GM21529 (cell line): ENCODE measurements at regions not wholly inside any gene's neighbourhood (a gene's known extent, or its start where the extent isn't known, plus 50 kb on each side); places are given as distances from the start of the nearest gene placed in this dataset.
"Not testable (repeated sequence)": the region's sequence is repeated elsewhere in the genome, so short reads cannot be mapped to it uniquely, and the experiment has no call there.

Source experiments
- ATAC-seq: cut with Tn5 transposase; IDR thresholded peaks from one replicate; pipeline ENCODE4 v1.9.1; 2021; ENCODE audit not compliant: unreplicated experiment

- ATAC-seq, result no peak
Observed at GRCh38 chr13:40345654-40346372, 320.6 kb downstream of the FOXO1 start.

DNA sequence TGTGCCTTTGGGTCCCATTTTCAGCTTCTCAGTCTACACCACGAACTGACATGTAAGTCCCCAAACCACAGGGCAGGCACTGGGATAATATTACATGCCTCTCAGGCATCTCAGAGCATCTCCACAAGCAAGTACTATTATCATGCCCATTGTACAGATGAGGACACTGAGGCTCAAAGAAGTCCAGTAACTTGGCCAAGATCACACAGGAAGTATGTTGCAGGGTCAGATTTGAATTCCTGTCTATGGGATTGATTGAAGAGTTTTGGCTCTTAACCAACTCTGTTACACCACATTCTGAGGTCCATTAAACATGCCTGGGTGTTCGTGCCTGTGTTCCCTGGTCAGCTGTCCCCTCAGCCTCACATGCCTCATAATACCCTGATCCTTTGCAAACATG, 319.8 kb downstream of the FOXO1 start:
- no peak for ATAC-seq

GRCh38 chr13:40348096-40348679, 318.3 kb downstream of the FOXO1 start:
- ATAC-seq, result no peak

DNA sequence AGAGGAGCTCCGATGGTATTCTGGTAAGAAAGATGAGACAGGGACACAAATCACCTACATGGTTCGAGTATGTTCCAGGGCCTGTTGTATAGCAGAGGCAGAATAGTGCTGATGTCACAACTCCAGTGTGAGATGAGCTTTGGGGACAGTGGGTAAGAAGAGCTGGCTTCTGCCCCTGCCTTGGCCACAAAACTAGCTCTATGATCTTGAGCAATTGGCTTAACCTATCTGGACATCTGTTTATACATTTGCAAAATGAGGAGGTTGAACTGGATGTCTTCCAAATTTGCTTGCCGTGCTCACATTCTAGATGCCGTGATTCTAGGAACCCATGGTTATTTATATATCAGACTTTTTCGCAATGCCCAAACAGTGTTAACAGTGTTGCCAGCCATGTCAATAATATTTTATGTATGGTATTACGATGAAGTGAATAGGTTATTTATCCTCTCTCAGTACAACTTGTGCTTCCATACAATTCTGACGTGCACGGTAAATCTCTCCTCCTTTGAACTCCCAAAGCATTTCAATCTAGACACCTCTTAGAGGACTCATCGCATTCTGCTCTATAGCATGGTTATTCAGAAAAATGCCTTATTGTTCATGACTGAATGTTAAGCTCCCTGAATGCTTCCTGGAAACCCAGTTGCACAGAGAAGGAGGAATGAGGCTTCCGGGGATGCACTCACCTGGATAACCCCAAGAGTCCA, 316.0 kb downstream of the FOXO1 start:
- ATAC-seq, result no peak

GRCh38 chr13:40351537-40352379, 314.7 kb downstream of the FOXO1 start:
- no peak for ATAC-seq

GRCh38 chr13:40352380-40352778, 314.1 kb downstream of the FOXO1 start:
- ATAC-seq, result no peak

- no peak for ATAC-seq
Observed at GRCh38 chr13:40352802-40353562, 313.5 kb downstream of the FOXO1 start.

- no peak for ATAC-seq
Observed at GRCh38 chr13:40355126-40355724, 311.2 kb downstream of the FOXO1 start.

GRCh38 chr13:40356011-40356410, 310.4 kb downstream of the FOXO1 start:
- no peak for ATAC-seq

DNA sequence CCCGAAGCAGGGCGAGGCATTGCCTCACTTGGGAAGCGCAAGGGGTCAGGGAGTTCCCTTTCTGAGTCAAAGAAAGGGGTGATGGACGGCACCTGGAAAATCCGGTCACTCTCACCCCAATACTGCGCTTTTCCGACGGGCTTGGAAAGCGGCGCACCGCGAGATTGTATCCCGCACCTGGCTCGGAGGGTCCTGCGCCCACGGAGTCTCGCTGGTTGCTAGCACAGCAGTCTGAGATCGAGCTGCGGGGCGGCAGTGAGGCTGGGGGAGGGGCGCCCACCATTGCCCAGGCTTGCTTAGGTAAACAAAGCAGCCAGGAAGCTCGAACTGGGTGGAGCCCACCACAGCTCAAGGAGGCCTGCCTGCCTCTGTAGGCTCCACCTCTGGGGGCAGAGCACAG, 310.0 kb downstream of the FOXO1 start:
- not testable (repeated sequence) for ATAC-seq

DNA sequence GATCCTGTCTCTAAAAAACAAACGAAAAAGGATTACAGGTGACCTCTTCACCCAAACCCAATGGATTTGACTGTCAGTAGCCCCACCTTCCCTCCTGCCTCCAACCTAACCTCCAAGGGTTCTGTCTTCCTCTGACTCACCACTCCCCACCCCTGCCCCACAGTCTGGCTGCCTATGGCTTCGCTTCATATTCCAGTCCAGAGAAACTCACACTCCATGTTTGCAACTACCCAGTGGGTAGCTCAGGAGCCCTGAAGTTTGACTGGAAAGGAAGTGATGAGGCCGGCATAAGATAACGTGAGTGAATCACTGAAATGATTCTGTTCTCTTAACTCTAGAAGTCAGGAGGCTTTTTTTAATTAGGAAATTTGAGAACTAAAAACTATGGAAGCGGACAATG, 303.9 kb downstream of the FOXO1 start:
- ATAC-seq, result no peak

GRCh38 chr13:40363653-40364052, 302.8 kb downstream of the FOXO1 start:
- no peak for ATAC-seq

DNA sequence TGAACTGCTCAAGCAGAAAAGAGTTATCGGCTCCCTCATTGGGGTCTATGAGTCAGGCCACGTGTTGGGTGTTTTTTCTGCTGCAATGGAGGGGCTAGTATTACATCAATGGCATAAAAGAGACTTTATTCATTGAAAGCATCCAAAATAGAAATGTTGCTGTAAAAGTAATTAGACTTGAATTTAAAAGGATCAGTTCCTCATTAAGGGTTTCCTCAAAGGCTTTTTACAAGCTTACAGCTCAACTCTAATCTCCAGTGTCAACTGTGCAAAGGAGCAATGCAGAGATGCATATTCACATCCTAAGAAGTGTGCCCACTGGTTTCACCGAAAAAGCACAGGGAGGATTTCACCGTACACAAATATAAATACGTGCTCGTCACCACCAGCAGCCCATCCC, 300.3 kb downstream of the FOXO1 start:
- ATAC-seq, result no peak

DNA sequence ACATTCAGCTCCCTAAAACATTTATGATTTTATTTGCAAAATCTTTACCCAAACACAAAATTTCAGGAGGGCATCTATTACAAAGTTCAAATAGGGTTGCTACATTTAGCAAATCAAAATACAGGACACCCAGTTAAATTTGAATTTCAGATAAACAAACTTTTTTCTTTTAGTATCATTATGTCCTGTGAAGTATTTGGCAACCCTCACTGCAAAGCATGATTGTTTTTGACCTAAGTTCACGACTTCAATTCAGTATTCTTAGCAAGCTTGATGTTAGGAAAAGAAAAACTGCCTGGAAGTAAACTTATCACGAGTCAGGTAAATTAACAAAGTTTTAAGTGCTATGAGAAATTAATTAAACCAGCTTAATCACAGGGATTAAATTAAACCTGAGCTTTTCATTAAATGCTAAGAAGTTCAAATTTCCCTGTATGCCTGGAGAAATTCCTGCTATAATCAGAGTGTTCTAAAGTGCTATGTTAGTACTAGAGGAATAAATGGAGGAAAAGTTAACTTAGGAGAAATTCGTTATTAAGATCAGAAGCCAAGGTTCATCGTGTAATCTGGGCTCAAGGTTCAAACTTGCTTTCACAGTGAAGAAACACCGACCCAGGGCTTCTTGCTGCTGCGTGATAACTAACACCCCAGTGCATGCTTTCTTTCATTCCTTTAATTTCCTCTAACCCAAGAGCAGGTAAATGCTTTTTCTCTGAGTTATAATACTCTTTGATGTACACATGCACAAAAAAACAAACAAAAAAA, 298.1 kb downstream of the FOXO1 start:
- no peak for ATAC-seq

- no peak for ATAC-seq
Observed at GRCh38 chr13:40370661-40371060, 295.8 kb downstream of the FOXO1 start.

DNA sequence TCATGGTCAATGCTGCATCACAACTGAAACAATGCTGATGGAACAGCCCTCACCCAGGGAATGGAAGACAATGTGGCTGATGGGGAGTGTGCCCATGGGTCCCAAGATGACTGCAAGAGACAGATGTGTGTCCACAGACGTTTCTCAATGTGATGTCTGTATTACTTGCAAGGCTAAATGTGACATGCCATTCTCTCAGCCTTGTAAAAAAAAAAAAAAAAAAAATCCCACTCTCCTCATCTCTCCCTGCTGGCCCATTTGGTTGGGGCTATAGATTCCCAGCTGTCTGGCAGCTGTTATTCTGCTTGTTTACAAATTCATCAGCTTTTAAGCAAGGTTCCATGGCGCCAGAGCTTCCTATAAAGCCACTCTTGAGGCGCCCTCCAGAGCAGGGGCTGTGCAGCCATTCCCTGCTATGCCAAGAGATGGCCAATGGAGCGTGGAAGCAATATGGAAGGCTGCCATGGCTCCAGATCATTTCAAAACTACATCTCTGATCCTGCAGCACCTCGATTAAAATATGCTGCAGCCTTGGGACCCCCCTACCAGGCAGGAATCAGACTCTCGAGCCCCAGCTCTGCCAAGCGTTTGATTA, 294.8 kb downstream of the FOXO1 start:
- ATAC-seq, result no peak

DNA sequence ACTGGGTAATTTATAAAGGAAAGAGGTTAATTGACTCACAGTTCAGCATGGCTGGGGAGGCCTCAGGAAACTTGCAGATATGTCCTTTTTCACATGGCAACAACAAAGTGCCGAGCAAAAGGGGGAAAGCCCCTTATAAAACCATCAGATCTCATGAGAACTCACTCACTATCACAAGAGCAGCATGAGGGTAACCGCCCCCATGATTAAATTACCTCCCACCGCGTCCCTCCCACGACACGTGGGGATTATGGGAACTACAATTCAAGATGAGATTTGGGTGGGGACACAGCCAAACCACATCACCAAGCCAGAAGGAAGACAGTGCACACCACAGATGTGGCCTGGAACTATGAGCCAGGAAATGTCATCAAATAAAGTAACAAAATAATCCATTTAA, 292.8 kb downstream of the FOXO1 start:
- not testable (repeated sequence) for ATAC-seq

DNA sequence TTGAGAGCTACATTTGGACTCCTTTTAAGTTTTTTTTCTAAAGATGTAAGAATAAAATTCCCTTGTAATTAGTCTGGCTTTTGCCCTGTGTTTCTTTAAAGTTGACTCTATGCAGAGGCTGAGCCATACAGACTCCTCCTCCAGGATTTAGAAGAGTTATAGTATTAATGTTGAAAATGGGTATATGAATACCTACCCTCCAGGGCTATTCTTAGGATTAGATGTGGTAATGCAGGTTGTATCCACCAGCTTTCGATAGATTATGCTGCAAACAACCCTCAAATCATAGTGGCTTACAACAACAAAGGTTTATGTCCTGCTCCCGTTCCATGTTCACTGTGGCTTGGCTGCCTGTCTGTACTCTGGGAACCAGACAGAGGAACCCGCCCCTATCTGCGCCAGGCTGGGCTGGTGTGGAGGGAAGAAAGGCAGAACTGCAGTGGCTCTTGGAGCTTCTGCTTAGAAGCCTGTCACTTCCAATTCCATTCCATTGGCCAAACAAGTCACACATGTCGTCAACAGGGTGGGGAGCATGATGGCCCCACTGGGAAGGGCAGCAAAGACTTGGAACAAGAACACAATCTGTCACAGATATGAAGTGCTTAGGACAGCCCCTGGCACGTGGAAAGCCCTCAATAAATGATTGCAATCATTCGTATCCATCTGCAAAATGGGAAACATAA, 290.8 kb downstream of the FOXO1 start:
- no peak for ATAC-seq
